GM21423 (cell line): ENCODE measurements at regions not wholly inside any gene's neighbourhood (a gene's known extent, or its start where the extent isn't known, plus 50 kb on each side); places are given as distances from the start of the nearest gene placed in this dataset.

Source experiments
- ATAC-seq: cut with Tn5 transposase; IDR thresholded peaks from one replicate; pipeline ENCODE4 v1.9.1; 2021; ENCODE audit warnings: mild to moderate bottlenecking, moderate library complexity; ENCODE audit not compliant: unreplicated experiment

DNA sequence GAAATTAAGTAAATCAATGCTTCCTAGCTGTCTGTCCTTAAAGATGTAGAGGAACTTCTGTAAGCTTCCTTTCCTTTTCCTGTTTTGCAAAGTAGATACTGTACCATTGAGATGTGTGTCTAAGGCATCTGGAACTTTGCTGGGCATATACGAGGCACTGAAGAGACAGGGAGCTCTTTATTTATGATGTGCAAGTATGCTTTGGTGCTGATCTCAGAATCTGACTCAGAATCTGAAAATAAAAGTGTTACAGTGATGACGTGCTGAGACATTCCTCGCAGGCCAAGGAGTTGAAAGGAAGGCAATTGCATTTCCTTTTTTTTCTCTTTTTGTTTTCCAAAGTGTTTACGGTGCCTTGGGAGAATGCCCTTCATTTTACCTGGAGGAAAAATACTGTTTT is 230.9 kb upstream of the RGPD4 start:
- ATAC-seq, result no peak

DNA sequence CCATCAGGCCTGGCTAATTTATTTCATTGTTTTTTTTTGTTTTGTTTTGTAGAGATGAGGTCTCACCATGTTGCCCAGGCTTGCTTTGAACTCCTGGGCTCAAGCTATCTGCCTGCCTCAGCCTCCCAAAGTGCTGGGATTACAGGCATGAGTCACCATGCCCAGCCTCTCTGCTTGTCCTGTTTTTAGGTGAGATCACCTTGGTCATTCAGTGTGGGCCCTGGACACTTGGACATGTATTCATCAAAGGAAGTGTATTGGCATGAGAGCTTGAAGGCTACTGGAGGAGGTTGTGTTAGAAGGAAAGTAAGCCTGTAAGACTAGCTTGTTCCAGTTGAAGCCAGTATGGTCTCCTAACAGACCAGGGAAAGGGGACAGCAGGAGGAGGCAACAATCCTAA is 229.2 kb upstream of the RGPD4 start:
- ATAC-seq, result no peak

DNA sequence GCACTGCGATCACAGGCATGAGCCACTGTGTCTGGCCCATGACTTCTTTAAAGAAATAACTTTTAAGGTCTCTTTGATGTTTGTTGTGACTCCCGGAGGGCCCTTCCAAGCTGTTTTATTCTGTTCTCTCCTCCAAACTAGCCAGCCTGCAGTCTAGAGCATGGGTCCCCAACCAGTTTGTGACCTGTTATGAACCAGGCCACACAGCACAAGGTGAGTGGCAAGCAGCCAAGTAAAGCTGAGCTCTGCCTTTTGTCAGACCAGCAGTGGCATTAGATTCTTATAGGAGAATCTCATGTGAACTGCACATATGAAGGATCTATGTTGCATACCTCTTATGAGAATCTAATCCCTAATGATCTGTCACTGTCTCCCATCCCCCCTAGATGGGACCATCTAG is 223.9 kb upstream of the RGPD4 start:
- no peak for ATAC-seq

DNA sequence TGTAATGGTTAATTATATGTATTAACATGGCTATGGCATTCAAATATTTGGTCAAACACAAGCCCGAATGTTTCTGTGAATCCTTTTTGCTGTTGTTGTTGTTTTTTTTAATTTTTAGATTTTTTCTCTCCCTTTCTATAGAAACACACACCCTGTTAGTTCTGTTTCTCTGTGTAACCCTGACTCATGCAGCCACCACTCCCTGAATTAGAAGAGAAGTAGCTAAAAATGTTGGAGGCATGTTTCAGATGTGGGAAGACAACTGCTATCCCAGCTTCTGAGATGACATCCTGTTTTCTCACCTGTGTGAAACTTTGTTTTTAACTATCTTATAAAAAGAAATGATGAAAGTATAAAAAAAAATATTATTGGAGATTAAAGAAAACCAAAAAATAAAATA is 219.6 kb upstream of the RGPD4 start:
- no peak for ATAC-seq

DNA sequence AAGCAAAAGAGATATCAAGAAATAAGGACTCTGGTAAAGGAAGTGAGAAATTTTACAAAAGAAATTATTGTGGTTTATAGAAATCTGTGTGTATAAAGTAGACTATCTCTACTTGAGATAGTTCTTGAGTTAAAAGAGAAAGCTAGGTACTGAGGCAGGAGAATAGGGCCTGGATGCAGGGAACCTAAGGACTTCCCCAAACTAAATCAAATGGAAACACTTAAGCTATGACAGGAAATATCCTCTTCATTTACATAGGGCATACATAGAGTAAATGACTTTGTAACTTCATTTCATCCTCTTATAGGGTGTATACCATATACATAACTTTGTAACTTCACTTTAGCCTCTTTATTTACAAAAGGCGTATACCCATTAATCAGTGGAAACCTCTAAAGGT is 219.2 kb upstream of the RGPD4 start:
- ATAC-seq, result no peak

DNA sequence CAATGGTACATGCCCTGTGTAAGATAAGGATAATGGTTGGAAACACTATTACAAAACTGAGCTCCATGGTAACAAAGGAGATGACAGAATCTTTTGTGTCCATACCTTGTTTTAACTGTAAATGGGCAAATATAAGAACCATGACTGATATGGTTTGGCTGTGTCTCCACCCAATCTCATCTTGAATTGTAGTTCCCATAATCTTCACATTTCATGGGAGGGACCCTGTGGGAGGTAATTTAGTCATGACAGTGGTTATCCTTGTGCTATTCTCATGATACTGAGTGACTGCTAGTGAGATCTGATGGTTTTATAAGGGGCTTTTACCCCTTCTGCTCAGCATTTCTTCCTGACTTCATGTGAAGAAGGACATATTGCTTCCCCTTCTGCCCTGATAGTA is 211.7 kb upstream of the RGPD4 start:
- ATAC-seq, result no peak

DNA sequence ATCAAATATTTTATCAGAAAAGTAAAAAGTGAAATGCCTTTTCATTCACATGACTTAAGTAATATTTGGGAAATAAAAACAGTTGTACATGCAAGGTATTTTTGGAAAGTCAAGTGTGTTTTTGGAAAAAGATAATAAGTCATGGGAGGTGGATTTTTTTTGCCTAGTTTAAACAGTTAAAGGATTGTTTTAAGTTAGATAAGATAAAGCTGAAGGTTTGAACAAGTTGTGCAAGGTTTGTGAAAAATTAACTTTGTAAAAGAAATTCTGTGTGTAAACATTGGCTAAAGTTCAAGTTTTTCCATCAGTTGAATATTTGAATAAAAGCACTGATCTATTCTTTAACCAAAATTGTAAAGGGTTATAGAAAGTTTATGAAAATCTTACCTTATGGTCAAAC is 207.9 kb upstream of the RGPD4 start:
- no peak for ATAC-seq

DNA sequence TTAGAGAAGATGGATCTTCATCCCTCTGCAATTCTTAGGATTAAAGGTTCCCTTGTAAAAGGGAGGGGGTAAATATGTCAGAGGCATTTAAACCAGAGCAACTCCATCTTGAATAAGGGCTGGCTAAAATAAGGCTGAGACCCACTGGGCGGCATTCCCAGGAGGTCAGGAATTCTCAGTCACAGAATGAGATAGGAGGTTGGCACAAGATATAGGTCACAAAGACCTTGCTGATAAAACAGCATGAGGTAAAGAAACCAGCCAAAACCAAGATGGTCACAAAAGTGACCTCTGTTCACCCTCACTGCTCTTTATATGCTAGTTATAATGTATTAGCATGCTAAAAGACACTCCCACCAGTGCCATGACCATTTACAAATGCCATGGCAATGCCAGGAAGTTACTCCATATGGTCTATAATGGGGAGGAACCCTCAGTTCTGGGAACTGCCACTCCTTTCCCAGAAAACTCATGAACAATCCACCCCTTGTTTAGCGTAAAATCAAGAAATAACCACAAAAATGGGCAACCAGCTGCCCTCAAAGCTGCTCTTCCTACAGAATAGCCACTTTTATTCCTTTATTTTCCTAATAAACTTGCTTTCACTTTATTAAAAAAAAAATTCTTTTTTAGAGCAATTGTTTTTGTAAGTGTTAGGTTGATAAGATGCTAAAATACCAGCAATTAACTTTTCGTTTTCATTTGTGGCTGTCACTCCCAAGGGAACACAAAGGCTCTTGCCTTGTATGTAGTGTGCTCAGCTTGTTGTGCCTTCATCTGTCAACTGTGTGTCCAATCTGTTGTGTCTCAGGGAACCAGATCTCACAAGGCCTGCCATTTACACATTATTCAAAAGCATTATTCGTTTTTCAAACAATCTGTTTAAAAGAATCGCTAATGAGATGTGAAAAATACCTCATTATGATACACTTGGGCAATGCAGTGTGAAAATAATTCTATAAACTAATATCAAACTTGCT is 205.2 kb upstream of the RGPD4 start:
- no peak for ATAC-seq

DNA sequence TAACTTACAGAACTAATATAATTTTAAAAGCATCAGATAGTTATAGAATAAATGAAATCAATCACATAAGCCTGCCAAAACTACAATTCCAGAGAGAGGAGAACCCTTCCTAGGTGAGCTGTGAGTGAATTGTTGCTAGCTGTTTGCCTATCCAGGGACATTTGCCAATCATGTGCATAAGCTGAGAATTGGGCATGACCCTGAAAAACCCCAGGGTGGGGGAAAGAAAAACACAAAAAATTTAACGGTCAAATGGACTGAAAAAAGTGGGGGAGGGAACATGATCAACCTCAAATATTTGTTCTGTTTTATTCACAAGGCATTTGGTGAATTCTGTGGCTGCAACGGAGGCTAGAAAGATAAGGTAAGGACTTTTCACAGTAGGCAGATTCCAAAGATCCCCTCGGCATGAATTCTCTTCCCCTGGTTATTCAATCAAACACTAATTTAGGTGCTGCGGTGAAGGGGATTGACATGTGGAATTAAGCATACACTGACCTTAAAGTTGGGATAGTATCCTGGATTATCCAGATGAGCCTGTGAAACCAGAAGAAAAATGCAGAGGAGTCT is 203.9 kb upstream of the RGPD4 start:
- no peak for ATAC-seq

DNA sequence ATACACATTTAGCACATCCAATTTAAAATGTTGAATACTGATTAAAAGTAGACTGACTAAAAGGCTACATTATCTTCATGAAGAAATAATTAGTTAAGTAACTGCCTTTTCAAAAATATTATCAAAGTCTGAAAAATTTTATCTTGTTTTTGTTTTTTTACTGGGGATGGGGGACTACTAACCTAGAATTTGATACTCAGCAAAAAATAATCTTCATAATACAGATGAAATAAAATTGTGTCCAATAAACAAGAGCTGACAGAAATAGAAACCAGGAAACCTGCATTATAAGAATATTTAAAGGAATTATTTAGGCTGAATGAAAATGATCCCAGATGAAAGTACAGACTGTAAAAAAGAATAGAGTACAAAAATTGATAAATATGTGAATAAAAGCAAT is 200.7 kb upstream of the RGPD4 start:
- no peak for ATAC-seq

DNA sequence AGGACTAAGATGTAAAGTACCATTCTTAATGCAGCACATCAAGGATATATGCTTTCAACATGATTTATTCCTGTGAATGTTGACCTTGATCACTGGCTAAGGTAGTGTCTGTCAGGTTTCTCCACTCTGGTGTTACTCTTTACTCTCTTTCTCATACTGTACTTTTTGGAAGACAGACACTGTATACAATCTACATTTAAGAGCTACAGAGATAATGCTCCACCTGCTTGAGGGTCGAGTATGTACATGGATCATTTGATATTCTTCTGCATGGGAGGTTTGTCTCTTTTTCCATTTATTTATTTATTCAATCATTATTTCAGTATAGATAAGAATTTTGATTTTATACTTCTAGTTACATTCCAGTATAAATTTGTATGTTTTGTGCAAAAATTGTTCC is 199.5 kb upstream of the RGPD4 start:
- no peak for ATAC-seq

DNA sequence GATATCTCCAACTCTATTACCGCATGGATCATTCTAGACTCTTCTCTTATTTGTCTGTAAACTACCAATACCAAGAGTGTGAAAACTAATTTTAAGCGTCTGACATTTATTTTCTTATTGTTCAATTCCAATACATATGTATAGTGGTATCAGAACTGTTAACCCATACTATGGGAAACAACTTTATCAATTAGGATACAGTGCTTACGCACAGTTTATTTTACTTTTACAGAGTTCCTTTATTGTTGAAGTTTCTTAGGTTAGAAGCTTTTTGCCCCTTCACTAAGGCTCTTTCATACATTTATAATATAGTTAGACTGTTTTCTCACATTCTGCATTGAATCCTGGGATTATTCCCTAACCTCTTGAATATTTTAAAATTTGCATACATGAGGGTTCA is 198.8 kb upstream of the RGPD4 start:
- ATAC-seq, result no peak

DNA sequence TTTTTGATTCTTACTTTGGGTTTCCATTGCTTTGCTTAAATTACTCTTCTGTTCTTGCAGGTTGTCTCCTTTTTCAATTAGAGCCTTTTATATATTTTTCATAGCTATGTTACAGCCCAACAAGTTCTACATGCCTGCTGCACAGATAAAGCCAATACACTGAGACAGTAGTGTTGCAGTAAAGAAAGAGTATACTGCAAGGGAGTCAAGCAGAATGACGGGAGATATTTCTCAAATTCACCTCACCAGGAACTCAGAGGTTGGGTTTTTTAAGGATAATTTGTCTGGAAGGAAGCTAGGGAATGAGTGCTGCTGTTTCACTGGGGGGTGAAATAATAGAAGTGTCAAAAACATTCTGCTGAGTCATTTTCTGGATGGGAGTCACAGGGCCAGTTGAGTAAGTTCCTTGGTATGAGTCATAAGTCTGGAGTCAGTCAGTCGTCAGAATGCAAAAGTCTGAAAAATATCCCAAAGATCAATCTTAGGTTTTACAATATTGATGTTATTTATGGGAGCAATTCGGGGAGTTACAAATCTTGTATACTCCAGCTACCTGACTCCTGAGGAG is 193.0 kb upstream of the RGPD4 start:
- no peak for ATAC-seq

DNA sequence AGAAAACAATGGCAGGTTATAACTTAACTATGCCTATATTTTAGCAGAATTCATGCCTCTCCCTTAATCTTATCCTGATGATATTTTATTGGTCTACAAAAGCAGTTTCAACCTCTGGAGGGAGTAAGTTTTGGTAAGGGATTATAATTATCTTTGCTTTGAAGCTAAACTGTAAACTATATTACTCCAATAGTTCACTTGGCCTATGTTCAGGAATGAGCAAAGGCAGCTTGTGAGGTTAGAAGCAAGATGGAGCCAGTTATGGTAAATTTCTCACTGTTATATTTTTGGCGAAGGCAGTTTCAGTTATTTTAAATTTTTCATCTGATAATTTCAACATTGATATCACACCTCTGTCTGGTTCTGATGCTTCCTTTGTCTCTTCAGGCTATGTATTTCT is 192.5 kb upstream of the RGPD4 start:
- no peak for ATAC-seq

DNA sequence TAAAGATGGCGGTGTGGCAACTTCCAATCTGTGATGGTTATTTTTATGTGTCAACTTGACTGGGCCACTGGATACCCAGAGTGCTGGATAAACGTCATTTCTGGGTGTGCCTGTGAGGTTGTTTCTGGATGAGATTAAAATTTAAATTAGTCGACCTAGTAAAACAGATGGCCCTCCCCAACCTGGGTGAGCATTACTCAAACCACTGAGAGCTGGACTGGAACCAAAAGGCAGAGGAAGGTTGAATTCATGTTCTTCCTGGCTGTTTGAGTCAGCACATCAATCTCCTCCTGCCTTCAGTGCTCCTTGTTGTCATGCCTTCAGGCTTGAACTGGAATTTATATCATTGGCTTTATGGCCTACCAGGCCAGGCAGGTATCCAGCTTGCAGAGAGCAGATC is 190.8 kb upstream of the RGPD4 start:
- no peak for ATAC-seq

DNA sequence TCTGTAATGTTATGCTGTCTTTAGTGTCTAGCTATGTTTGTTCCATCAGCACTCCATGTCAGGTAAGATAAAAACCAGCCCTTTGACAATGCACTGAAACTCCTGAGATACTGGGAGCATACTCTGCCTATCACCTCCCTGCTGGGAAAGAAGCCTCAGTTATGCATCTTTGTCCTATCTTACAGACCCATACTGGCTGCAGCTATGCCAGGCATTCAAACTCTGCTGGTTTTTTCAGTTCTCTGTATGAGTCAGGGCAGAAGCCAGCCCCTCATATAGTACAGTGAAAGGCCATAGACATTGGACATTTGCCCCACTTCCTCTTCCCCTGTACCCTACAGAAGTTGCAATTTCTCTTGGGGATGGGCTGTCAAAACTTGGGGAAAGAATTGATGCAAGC is 181.1 kb upstream of the RGPD4 start:
- no peak for ATAC-seq

DNA sequence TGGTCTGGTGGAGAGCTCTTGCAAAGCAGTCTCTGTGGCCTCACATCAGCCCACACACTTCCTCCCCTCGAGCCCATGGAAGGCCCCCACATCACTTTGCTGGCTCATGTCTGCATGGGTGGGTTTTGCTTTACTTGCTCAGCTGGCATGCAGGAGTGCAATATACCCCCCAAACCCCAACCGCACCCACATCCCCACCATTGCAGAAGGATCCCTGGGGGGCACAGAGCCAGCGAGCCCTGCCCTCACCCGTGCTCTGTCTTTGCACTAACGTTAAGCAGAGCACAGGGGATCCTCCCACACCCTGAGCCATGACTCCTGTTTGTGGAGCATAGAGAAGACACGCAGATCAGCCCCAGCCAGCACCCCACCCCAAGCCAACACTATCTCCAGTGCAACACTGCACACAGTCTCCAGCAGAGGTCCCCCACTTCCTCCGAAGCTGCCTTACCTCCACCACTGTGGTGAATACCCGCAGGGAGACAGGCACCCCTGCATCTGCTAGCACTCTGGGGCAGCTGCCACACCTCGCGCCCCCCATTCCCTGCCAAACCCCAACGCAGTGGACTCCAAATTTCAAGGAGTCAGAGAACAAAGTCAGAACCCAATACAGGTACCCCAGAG is 177.8 kb upstream of the RGPD4 start:
- no peak for ATAC-seq

DNA sequence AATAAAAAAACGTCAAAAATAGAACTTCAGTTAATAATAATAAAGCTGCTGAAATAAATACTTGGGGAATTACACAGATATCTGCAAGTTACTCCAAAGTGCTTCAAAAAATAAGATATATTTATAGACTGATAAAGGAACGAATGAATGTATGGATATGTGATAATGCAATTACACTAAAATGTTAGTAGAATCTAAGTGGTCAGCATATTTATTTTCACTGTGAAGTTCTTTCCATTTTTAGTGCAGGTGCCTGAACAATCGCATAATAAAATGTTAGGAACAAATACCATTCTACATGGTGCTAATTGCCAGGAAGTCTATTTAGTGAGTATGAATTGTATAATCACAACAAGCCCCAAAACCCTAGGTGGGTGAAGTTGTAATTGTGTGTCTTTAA is 169.6 kb upstream of the RGPD4 start:
- no peak for ATAC-seq

DNA sequence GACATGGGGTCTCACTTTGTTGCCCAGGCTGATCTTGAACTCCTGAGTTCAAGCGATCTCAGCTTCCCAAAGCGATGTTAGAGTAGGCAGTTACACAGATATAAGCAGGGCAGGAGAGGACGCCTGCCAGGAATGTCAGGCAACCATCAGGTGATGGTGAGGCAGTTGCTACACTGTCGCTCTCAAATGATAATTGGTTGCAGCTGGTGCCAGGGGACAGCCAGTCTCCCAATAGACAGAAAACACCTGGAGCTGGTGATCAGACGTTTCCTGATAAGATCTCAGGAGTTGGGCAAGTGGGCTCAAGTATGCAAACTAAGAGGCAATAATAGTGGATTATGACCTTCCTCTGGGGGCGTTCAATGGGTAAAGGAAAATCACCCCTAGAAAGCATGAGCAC is 163.1 kb upstream of the RGPD4 start:
- ATAC-seq, result no peak

DNA sequence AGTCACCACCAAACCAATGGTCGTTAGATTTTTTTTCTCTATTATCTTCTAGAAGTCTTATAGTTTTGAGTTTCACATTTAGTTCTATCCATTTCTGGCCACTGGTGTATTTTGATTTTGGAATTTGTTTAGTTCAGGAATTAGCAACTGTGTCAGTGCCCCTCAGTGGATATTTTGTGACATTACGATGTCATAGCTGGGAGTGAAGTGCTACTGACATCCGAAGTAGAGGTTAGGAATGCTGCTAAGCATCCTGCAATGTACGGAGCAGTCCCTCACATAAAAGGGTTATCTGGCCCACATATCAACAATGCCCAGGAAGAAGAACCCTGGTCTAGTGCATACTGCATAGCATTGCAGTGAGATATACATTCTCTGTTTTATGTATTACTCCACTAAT is 157.4 kb upstream of the RGPD4 start:
- no peak for ATAC-seq

DNA sequence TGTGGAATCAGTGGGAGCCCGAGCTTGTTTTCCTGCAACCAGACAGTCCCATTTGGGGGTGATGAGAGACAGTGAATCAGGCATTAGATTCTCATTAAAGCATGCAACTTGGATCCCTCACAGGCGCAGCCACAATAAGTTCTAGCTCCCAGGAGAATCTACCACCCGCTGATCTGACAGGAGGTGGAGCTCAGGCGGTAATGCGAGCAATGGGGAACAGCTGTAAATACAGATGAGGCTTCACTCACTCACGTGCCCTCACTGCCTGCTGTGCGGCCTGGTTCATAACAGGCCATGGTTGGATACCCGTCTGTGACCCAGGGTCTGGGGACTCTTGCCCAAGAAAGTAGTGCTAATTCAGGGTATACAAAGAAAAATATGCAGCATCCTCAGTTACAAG is 144.8 kb upstream of the RGPD4 start:
- no peak for ATAC-seq

DNA sequence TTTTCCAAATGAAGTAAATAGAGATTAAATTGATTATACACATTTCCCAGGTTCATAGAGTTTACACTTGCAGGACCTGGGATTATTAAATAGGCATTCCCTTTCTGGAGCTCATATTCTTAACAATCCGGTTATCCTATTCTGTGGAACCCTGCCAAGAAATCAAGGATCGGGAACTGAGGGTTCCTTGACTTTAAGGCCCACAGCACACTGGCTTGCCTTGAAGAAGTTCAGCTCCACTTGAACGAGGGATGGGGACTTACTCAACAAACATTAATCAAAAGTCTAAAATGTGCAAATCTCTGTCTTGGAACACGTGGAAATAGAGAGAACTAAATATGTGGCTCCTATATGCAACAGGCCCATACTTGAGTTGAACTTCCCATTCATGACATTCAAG is 142.3 kb upstream of the RGPD4 start:
- ATAC-seq, result no peak
